Neural cell (in vitro differentiated cells): ENCODE measurements at regions not wholly inside any gene's neighbourhood (a gene's known extent, or its start where the extent isn't known, plus 50 kb on each side); places are given as distances from the start of the nearest gene placed in this dataset.

ENCODE experiments used
- CTCF ChIP-seq: fragments of 450-650 bp; IDR thresholded peaks from 2 replicates; pipeline ENCODE4 v1.5.1; 2014; ENCODE audit warnings: antibody characterized with exemption, mild to moderate bottlenecking, moderate library complexity; ENCODE audit not compliant: poor library complexity, severe bottlenecking
- EP300 ChIP-seq: fragments of 450-650 bp; conservative IDR thresholded peaks from 2 replicates; pipeline ENCODE4 v1.6.1; 2014; ENCODE audit warnings: antibody characterized with exemption, mild to moderate bottlenecking, moderate library complexity; ENCODE audit not compliant: poor library complexity, severe bottlenecking
- EZH2 ChIP-seq: fragments of 200-600, 300-800 bp; shearing (Covaris generic), sonication (generic); IDR thresholded peaks from 2 replicates; pipeline ENCODE4 v1.6.1; 2014; ENCODE audit warnings: antibody characterized with exemption, low read length, borderline replicate concordance, mild to moderate bottlenecking; ENCODE audit not compliant: insufficient read depth, poor library complexity, severe bottlenecking
- MXI1 ChIP-seq: fragments of 450-650 bp; conservative IDR thresholded peaks from 2 replicates; pipeline ENCODE4 v1.6.1; 2014; ENCODE audit warnings: antibody characterized with exemption, mild to moderate bottlenecking; ENCODE audit not compliant: poor library complexity, severe bottlenecking
- POLR2AphosphoS5 ChIP-seq: IDR thresholded peaks from 2 replicates; pipeline ENCODE4 v1.6.1; 2012
- SMC3 ChIP-seq: fragments of 450-650 bp; conservative IDR thresholded peaks from 2 replicates; pipeline ENCODE4 v1.6.1; 2014; ENCODE audit warnings: antibody characterized with exemption, mild to moderate bottlenecking, moderate library complexity; ENCODE audit not compliant: poor library complexity
- TF ChIP-seq, protein P1 (sequence below): IDR thresholded peaks from 2 replicates; pipeline ENCODE4 v1.6.1; 2012; ENCODE audit warnings: borderline replicate concordance

DNA sequence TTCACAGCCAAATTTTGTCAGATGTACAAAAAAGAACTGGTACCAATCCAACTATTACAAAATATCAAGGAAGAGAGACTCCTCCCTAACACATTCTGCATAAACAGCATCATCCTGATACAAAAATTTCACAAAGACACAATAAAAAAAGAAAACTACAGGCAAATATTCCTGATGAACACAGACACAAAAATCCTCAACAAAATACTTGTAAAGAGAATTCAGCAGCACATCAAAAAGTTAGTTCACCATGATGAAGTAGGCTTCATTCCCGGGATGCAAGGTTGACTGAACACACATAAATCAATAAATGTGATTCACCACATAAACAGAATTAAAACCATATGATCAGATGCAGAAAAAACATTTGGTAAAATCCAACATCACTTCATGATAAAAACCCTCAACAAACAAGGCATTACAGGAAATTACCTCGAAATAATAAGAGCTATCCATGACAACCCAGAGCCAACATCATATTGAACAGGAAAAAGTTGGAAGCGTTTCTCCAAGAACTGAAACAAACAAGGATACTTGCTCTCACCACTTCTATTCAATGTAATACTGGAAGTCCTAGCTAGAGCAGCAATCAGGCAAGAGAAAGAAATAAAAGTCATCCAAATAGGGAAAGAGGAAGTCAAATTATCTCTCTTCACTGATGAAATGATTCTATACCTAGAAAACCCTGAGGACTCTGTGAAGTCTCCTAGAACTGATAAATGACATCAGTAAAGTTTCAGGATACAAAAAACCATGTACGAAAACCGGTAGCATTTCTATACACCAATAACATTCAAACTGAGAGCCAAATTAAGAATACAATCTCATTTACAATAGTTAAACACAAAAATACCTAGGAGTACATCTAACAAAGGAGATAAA, 223.1 kb downstream of the REEP3 start:
- TF ChIP-seq POLR2AphosphoS5 (no peak), CTCF (no peak), EZH2 (no peak), MXI1 (no peak), SMC3 (no peak), EP300 (no peak)
- TF ChIP-seq, protein P1, sequence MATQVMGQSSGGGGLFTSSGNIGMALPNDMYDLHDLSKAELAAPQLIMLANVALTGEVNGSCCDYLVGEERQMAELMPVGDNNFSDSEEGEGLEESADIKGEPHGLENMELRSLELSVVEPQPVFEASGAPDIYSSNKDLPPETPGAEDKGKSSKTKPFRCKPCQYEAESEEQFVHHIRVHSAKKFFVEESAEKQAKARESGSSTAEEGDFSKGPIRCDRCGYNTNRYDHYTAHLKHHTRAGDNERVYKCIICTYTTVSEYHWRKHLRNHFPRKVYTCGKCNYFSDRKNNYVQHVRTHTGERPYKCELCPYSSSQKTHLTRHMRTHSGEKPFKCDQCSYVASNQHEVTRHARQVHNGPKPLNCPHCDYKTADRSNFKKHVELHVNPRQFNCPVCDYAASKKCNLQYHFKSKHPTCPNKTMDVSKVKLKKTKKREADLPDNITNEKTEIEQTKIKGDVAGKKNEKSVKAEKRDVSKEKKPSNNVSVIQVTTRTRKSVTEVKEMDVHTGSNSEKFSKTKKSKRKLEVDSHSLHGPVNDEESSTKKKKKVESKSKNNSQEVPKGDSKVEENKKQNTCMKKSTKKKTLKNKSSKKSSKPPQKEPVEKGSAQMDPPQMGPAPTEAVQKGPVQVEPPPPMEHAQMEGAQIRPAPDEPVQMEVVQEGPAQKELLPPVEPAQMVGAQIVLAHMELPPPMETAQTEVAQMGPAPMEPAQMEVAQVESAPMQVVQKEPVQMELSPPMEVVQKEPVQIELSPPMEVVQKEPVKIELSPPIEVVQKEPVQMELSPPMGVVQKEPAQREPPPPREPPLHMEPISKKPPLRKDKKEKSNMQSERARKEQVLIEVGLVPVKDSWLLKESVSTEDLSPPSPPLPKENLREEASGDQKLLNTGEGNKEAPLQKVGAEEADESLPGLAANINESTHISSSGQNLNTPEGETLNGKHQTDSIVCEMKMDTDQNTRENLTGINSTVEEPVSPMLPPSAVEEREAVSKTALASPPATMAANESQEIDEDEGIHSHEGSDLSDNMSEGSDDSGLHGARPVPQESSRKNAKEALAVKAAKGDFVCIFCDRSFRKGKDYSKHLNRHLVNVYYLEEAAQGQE: no peak
